GM12873 (cell line): ENCODE measurements at regions not wholly inside any gene's neighbourhood (a gene's known extent, or its start where the extent isn't known, plus 50 kb on each side); places are given as distances from the start of the nearest gene placed in this dataset.

Source experiments
- TF ChIP-seq, protein P1 (sequence below): IDR thresholded peaks from 2 replicates; pipeline ENCODE4 v1.5.1; 2012; ENCODE audit warnings: low read depth, mild to moderate bottlenecking, moderate library complexity, low read length, control low read depth; ENCODE audit not compliant: insufficient read depth; ENCODE audit errors: missing control alignments

DNA sequence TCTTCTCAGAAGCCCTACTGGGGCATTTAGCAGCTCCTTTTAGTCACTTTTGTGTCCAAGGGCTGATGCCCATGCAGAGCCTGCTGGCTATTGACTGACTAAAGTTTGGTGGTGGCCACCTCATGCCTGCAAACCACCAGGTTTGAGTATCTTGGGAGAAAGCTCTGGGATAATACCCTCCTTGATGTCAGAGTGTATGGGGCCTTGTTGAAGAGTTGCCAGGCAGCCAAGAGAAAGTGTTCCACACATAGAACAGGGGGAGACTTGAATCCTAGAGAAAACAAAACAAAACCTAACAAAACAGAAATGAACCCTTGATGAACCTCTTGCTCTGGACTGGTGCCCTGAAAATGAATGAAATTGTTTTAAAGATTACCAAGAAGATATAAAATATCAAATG, 1024.6 kb downstream of the SORCS1 start:
- TF ChIP-seq, protein P1, sequence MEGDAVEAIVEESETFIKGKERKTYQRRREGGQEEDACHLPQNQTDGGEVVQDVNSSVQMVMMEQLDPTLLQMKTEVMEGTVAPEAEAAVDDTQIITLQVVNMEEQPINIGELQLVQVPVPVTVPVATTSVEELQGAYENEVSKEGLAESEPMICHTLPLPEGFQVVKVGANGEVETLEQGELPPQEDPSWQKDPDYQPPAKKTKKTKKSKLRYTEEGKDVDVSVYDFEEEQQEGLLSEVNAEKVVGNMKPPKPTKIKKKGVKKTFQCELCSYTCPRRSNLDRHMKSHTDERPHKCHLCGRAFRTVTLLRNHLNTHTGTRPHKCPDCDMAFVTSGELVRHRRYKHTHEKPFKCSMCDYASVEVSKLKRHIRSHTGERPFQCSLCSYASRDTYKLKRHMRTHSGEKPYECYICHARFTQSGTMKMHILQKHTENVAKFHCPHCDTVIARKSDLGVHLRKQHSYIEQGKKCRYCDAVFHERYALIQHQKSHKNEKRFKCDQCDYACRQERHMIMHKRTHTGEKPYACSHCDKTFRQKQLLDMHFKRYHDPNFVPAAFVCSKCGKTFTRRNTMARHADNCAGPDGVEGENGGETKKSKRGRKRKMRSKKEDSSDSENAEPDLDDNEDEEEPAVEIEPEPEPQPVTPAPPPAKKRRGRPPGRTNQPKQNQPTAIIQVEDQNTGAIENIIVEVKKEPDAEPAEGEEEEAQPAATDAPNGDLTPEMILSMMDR, result no peak

DNA sequence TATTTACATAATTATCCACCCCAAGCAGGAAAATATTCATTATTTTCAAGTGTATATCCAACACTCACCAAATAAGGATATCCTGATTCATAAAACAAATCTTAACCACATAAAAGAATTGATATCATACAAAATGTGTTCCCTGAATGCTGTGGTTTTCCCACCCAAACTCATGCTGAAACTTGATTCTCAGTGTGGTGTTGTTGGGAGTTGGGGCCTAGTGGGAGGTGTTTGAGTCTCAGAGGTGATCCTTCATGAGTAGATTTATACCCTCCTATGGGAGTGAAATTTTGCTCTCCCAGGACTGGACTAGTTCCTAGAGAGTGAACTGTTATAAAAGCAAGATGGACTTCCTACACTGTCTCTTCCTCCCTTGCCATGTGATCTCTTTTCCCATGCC, 1028.3 kb downstream of the SORCS1 start:
- TF ChIP-seq, protein P1, result no peak

DNA sequence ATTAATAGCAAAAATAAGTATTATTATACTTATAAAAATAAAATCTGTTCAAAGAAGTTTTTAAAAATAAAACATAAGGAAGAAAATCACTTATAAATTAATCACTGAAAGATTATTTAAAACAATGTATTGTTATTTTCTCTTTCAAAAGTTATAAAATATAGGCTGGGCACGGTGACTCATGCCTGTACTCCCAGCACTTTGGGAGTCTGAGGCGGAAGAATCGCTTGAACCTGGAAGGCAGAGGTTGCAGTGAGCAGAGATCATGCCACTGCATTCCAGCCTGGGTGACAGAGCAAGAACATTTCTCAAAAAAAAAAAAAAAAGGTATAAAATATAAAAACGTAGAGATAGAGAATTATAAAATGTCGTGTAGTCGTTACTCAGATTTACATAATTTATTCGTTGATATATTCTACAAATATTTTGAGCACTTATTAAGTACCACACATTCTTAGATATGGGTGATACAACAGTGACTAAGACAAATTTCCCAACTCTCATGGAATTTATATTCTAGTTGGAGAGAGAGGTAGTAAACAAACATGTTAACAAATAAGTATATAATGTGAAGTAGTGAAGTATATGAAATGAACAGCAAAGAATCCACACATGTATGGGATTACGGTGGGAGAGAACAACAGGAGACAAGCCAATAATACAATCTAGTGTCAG, 1030.0 kb downstream of the SORCS1 start:
- TF ChIP-seq, protein P1, result no peak

DNA sequence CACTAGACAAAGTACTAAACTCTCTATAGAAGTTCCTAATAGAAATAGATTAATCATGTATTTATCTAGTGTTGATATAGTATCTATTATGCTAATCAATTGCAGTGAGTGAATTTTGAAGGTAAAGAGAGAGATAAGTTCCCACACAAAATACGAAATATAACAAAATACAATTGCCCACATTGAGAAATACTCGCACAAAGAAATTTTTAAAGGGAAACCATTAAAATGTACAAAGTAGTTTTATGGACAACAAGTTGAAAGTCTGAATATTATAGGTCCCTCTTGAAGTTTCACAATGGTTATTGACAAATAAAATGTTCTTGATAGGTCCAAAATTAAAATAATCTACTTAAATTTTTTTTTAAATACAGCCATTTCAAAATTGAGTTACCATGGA, 1031.1 kb downstream of the SORCS1 start:
- TF ChIP-seq, protein P1, result no peak

DNA sequence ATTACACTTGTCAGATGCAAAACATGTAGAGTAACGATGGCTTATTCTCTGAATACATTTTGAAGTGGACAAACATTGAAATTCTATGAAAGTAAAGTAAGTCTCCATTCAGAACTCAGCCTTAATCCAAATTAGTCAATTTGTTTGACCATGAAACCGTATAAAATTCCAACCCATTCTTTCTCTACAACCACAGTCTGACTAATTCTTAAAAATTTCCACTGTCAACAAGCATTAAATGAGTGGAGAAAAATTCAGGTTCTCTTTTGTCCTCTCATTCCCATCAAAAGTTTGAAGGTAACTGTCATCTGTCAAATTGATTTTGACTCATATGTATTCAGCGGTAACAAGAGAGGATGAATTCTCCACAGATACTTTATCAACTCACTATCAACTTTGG, 1031.5 kb downstream of the SORCS1 start:
- TF ChIP-seq, protein P1, result no peak

DNA sequence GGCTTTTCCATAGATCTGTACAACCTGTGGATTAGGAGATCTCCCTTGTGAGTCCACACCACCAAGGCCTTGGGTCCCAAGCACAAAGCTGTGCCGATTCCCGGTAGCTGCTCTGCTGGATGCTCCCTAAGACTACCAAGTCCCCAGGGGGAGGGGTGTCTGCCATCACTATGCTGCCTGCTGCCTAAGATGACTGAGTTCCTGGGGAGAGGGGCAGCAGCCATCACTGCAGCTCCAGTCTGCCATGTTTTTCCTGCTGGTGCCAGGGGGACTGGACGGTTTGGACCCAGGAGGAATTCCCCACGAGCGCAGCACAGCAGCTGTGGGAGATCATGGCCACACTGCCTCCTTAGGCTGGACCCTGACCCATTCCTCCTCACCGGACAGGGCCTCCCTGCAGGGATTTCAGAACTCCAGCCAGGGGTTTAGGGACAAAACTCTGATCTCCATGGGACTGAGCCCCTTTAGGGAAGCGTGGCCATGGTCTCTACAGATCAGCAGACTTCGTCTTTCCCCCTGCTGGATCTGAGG, 1049.8 kb downstream of the SORCS1 start:
- TF ChIP-seq, protein P1, result no peak

DNA sequence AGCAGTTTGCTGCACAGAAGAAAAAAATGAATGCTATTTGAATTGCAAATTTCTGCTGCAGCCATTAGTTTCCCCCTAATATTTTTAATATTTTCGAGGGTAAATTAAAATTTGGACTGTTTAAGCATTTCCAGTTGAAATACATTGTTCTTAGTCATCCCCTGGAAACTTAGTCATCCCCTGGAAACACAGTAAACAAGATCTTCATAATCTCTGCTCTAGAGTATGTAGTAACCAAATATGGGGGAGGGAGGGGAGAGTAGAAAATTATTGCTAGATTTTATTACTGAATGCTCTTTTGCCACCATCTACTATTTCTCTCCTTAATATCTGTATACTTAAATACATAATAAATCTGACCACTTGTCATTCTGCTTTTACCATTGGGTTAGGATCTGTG, 1053.3 kb downstream of the SORCS1 start:
- TF ChIP-seq, protein P1, result no peak
